HL-60 (cell line): ENCODE measurements at regions not wholly inside any gene's neighbourhood (a gene's known extent, or its start where the extent isn't known, plus 50 kb on each side); places are given as distances from the start of the nearest gene placed in this dataset.

Experiments used
- CTCF ChIP-seq: IDR thresholded peaks from one replicate; pipeline ENCODE4 v1.5.1; 2011; ENCODE audit warnings: low read length, control low read depth, inconsistent platforms; ENCODE audit not compliant: insufficient read depth
- GABPA ChIP-seq: IDR thresholded peaks from 2 replicates; pipeline ENCODE4 v1.6.1; 2012; ENCODE audit warnings: low read depth
- POLR2AphosphoS5 ChIP-seq: IDR thresholded peaks from 2 replicates; pipeline ENCODE4 v1.6.1; 2012; ENCODE audit warnings: low read depth

DNA sequence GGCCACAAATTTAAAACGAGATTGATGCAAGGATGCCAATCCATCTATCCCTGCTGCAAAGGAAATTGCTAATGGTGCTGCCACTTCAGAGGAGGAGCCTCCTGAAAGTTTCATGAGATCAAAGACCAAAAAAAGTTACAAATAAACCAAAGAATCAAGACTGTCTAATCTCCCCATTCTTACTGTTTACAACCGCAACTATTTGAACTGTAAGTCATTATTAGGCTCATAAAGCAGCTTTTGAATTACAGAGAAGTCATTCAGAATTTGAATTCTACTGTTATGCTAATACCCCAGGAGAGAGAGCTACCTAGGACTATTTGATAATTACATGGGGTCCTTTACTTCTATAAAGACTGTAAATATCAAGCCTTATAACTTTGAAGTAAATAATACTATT lies 1613.6 kb upstream of the WWC1 start:
- TF ChIP-seq CTCF, result no peak
- TF ChIP-seq POLR2AphosphoS5, result no peak
- no peak for TF ChIP-seq GABPA
